WTC11 (cell line): ENCODE measurements at regions not wholly inside any gene's neighbourhood (a gene's known extent, or its start where the extent isn't known, plus 50 kb on each side); places are given as distances from the start of the nearest gene placed in this dataset.

Experiments used
- ATAC-seq: fragments of 200-7000 bp; cut with Tn5 transposase; 2 replicates; pipeline ENCODE4 v1.10.0; 2021; ENCODE audit warnings: mild to moderate bottlenecking, moderate library complexity
- CTCF ChIA-PET: fragments of 300-600 bp; sonication (Branson Sonifier 250); formaldehyde crosslinking; loops from one replicate; lab custom pipeline; 2021; ENCODE audit warnings: antibody characterized with exemption; lab: Charles Lee
- POLR2A ChIA-PET: fragments of 350-600 bp; sonication (Branson Sonifier 250); formaldehyde crosslinking; loops from one replicate; lab custom pipeline; 2021; ENCODE audit warnings: antibody characterized with exemption; lab: Charles Lee
- DNase-seq: peaks from one replicate; pipeline ENCODE4 v3.0.0; 2021; ENCODE audit warnings: low spot score
- H3K27ac Mint-ChIP-seq: 2 replicates; pipeline ENCODE4 v1.8.0; 2021; ENCODE audit warnings: mixed read lengths
- H3K27me3 Mint-ChIP-seq: 2 replicates; pipeline ENCODE4 v1.8.0; 2021; ENCODE audit warnings: low read depth, mild to moderate bottlenecking, moderate library complexity, mixed read lengths
- H3K36me3 Mint-ChIP-seq: 2 replicates; pipeline ENCODE4 v1.8.0; 2021; ENCODE audit warnings: mixed read lengths
- H3K4me1 Mint-ChIP-seq: 2 replicates; pipeline ENCODE4 v1.8.0; 2022; ENCODE audit warnings: mixed read lengths
- H3K4me3 Mint-ChIP-seq: 2 replicates; pipeline ENCODE4 v1.8.0; 2021; ENCODE audit warnings: mild to moderate bottlenecking, moderate library complexity, mixed read lengths
- H3K9me3 Mint-ChIP-seq: 2 replicates; pipeline ENCODE4 v1.8.0; 2021; ENCODE audit warnings: mixed read lengths
- CREM ChIP-seq: sonication (generic); formaldehyde crosslinking; IDR thresholded peaks from 2 replicates; pipeline ENCODE4 v1.8.1; 2022; ENCODE audit warnings: mild to moderate bottlenecking, missing genetic modification reagents, moderate library complexity
- ETV6 ChIP-seq: sonication (generic); formaldehyde crosslinking; IDR thresholded peaks from 2 replicates; pipeline ENCODE4 v1.8.1; 2022; ENCODE audit warnings: mild to moderate bottlenecking, missing genetic modification reagents
- KAT7 ChIP-seq: sonication (generic); formaldehyde crosslinking; IDR thresholded peaks from 2 replicates; pipeline ENCODE4 v1.8.1; 2023; ENCODE audit warnings: missing genetic modification reagents, mild to moderate bottlenecking, borderline replicate concordance
- NR3C1 ChIP-seq: sonication (generic); formaldehyde crosslinking; conservative IDR thresholded peaks from 2 replicates; pipeline ENCODE4 v1.8.1; 2023; ENCODE audit warnings: low read depth, mild to moderate bottlenecking, missing genetic modification reagents
- SOX15 ChIP-seq: fragments of 250-450 bp; sonication (Bioruptor Pico); IDR thresholded peaks from 2 replicates; pipeline ENCODE4 v1.9.0; 2021; ENCODE audit warnings: mild to moderate bottlenecking
- TEAD4 ChIP-seq: sonication (generic); formaldehyde crosslinking; IDR thresholded peaks from 2 replicates; pipeline ENCODE4 v1.8.0; 2022; ENCODE audit warnings: mild to moderate bottlenecking, missing genetic modification reagents
- ZNF396 ChIP-seq: fragments of 250-450 bp; sonication (Bioruptor Pico); IDR thresholded peaks from 2 replicates; pipeline ENCODE4 v1.8.0; 2021; ENCODE audit warnings: mild to moderate bottlenecking, moderate library complexity, borderline replicate concordance
- ZNF416 ChIP-seq: fragments of 250-450 bp; sonication (Bioruptor Pico); IDR thresholded peaks from 2 replicates; pipeline ENCODE4 v1.9.0; 2021; ENCODE audit warnings: mild to moderate bottlenecking, inconsistent platforms
- ZNF671 ChIP-seq: fragments of 250-450 bp; sonication (Bioruptor Pico); IDR thresholded peaks from 2 replicates; pipeline ENCODE4 v1.8.0; 2021; ENCODE audit warnings: mild to moderate bottlenecking
- TF ChIP-seq, protein P1 (sequence below): sonication (generic); formaldehyde crosslinking; conservative IDR thresholded peaks from 2 replicates; pipeline ENCODE4 v1.8.1; 2023; ENCODE audit warnings: mild to moderate bottlenecking, low read depth, missing genetic modification reagents, moderate library complexity
- TF ChIP-seq, protein P2 (sequence below): sonication (generic); formaldehyde crosslinking; IDR thresholded peaks from 2 replicates; pipeline ENCODE4 v1.8.0; 2023; ENCODE audit warnings: missing genetic modification reagents, mild to moderate bottlenecking, borderline replicate concordance
- TF ChIP-seq, protein P3 (sequence below): sonication (generic); formaldehyde crosslinking; IDR thresholded peaks from 2 replicates; pipeline ENCODE4 v1.8.1; 2023; ENCODE audit warnings: mild to moderate bottlenecking, missing genetic modification reagents, moderate library complexity
- TF ChIP-seq, protein P4 (sequence below): sonication (generic); formaldehyde crosslinking; IDR thresholded peaks from 2 replicates; pipeline ENCODE4 v1.8.1; 2022; ENCODE audit warnings: mild to moderate bottlenecking, missing genetic modification reagents, moderate library complexity, borderline replicate concordance
- TF ChIP-seq, protein P5 (sequence below): fragments of 250-450 bp; sonication (Bioruptor Pico); IDR thresholded peaks from 2 replicates; pipeline ENCODE4 v1.9.0; 2021; ENCODE audit warnings: mild to moderate bottlenecking, borderline replicate concordance
- TF ChIP-seq, protein P6 (sequence below): sonication (generic); formaldehyde crosslinking; IDR thresholded peaks from 2 replicates; pipeline ENCODE4 v1.8.0; 2022; ENCODE audit warnings: mild to moderate bottlenecking, missing genetic modification reagents
- TF ChIP-seq, protein P7 (sequence below): sonication (generic); formaldehyde crosslinking; IDR thresholded peaks from 2 replicates; pipeline ENCODE4 v1.8.1; 2023; ENCODE audit warnings: mild to moderate bottlenecking, missing genetic modification reagents, moderate library complexity
- TF ChIP-seq, protein P8 (sequence below): sonication (generic); formaldehyde crosslinking; IDR thresholded peaks from 2 replicates; pipeline ENCODE4 v1.8.0; 2022; ENCODE audit warnings: mild to moderate bottlenecking, missing genetic modification reagents

DNA sequence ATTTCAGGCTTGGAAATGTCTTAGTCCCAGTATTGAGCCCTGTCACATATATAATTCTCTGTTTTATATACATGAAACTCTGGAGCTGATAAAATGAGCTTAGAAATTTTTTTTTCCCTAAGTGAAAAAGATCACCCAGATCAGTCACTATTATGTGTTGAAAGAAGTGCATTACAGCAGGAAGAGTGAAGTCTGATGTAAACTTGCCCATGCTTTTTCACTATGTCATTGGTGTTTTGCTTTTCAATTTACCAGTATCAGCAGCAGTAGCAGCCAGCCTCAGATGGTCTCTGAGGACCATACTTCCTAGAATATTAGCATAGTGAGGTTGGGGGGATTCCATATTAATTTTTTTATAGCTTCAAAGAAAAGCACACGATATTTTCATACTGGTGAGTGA is 255.6 kb upstream of the KCNH8 start:
- no peaks in the 10 kb centered on the region for H3K36me3 Mint-ChIP-seq
- no peak overlapping the region for H3K27ac Mint-ChIP-seq
- ChIA-PET POLR2A (interaction anchor here (0.6 kb wide), 1 partner anchor 939 kb away, joined by 5 read pairs; no protein-coding TSS in a partner anchor), CTCF (no interaction called here)
- no peaks in the 10 kb centered on the region for H3K9me3 Mint-ChIP-seq
- no peak for DNase-seq
- ATAC-seq, result no peak
- peaks cover 5% of the 10 kb centered on the region for H3K4me1 Mint-ChIP-seq
- no peaks in the 10 kb centered on the region for H3K27me3 Mint-ChIP-seq
- TF ChIP-seq ZNF396 (CRISPR knock-in tag), result no peak
- H3K4me3 Mint-ChIP-seq, result no peak overlapping the region

DNA sequence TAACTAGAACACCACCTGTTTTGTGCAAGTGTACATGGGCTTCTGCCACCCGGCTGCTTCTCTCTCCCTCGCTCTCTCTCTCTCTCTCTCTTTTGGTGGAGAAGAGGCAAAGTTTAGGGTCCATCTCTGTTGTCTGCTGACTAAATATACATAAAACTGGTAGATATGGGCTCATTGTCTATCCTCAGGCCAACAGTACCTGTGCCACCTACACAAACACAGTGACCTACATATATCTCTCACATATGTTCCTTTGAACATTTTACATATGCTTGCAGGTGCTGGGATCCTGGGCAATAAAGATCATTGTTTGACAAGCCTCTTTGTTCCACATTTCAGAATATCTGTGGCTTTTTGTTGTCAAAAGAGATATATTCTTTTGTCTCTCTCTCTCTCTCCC is 256.3 kb upstream of the KCNH8 start:
- DNase-seq (no peak), ATAC-seq (no peak)
- TF ChIP-seq ZNF671 (CRISPR knock-in tag) (no peak), TEAD4 (CRISPR knock-in tag) (no peak), NR3C1 (no peak), SOX15 (CRISPR knock-in tag) (no peak), KAT7 (CRISPR knock-in tag) (no peak), CREM (CRISPR knock-in tag) (no peak), ETV6 (CRISPR knock-in tag) (no peak), ZNF416 (CRISPR knock-in tag) (no peak)
- TF ChIP-seq, protein P1, sequence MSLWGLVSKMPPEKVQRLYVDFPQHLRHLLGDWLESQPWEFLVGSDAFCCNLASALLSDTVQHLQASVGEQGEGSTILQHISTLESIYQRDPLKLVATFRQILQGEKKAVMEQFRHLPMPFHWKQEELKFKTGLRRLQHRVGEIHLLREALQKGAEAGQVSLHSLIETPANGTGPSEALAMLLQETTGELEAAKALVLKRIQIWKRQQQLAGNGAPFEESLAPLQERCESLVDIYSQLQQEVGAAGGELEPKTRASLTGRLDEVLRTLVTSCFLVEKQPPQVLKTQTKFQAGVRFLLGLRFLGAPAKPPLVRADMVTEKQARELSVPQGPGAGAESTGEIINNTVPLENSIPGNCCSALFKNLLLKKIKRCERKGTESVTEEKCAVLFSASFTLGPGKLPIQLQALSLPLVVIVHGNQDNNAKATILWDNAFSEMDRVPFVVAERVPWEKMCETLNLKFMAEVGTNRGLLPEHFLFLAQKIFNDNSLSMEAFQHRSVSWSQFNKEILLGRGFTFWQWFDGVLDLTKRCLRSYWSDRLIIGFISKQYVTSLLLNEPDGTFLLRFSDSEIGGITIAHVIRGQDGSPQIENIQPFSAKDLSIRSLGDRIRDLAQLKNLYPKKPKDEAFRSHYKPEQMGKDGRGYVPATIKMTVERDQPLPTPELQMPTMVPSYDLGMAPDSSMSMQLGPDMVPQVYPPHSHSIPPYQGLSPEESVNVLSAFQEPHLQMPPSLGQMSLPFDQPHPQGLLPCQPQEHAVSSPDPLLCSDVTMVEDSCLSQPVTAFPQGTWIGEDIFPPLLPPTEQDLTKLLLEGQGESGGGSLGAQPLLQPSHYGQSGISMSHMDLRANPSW (CRISPR knock-in tag), result no peak
- TF ChIP-seq, protein P2, sequence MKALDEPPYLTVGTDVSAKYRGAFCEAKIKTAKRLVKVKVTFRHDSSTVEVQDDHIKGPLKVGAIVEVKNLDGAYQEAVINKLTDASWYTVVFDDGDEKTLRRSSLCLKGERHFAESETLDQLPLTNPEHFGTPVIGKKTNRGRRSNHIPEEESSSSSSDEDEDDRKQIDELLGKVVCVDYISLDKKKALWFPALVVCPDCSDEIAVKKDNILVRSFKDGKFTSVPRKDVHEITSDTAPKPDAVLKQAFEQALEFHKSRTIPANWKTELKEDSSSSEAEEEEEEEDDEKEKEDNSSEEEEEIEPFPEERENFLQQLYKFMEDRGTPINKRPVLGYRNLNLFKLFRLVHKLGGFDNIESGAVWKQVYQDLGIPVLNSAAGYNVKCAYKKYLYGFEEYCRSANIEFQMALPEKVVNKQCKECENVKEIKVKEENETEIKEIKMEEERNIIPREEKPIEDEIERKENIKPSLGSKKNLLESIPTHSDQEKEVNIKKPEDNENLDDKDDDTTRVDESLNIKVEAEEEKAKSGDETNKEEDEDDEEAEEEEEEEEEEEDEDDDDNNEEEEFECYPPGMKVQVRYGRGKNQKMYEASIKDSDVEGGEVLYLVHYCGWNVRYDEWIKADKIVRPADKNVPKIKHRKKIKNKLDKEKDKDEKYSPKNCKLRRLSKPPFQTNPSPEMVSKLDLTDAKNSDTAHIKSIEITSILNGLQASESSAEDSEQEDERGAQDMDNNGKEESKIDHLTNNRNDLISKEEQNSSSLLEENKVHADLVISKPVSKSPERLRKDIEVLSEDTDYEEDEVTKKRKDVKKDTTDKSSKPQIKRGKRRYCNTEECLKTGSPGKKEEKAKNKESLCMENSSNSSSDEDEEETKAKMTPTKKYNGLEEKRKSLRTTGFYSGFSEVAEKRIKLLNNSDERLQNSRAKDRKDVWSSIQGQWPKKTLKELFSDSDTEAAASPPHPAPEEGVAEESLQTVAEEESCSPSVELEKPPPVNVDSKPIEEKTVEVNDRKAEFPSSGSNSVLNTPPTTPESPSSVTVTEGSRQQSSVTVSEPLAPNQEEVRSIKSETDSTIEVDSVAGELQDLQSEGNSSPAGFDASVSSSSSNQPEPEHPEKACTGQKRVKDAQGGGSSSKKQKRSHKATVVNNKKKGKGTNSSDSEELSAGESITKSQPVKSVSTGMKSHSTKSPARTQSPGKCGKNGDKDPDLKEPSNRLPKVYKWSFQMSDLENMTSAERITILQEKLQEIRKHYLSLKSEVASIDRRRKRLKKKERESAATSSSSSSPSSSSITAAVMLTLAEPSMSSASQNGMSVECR (CRISPR knock-in tag), result no peak
- TF ChIP-seq, protein P3, sequence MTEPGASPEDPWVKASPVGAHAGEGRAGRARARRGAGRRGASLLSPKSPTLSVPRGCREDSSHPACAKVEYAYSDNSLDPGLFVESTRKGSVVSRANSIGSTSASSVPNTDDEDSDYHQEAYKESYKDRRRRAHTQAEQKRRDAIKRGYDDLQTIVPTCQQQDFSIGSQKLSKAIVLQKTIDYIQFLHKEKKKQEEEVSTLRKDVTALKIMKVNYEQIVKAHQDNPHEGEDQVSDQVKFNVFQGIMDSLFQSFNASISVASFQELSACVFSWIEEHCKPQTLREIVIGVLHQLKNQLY, result no peak
- TF ChIP-seq, protein P4, sequence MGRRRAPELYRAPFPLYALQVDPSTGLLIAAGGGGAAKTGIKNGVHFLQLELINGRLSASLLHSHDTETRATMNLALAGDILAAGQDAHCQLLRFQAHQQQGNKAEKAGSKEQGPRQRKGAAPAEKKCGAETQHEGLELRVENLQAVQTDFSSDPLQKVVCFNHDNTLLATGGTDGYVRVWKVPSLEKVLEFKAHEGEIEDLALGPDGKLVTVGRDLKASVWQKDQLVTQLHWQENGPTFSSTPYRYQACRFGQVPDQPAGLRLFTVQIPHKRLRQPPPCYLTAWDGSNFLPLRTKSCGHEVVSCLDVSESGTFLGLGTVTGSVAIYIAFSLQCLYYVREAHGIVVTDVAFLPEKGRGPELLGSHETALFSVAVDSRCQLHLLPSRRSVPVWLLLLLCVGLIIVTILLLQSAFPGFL, result no peak
- TF ChIP-seq, protein P5, sequence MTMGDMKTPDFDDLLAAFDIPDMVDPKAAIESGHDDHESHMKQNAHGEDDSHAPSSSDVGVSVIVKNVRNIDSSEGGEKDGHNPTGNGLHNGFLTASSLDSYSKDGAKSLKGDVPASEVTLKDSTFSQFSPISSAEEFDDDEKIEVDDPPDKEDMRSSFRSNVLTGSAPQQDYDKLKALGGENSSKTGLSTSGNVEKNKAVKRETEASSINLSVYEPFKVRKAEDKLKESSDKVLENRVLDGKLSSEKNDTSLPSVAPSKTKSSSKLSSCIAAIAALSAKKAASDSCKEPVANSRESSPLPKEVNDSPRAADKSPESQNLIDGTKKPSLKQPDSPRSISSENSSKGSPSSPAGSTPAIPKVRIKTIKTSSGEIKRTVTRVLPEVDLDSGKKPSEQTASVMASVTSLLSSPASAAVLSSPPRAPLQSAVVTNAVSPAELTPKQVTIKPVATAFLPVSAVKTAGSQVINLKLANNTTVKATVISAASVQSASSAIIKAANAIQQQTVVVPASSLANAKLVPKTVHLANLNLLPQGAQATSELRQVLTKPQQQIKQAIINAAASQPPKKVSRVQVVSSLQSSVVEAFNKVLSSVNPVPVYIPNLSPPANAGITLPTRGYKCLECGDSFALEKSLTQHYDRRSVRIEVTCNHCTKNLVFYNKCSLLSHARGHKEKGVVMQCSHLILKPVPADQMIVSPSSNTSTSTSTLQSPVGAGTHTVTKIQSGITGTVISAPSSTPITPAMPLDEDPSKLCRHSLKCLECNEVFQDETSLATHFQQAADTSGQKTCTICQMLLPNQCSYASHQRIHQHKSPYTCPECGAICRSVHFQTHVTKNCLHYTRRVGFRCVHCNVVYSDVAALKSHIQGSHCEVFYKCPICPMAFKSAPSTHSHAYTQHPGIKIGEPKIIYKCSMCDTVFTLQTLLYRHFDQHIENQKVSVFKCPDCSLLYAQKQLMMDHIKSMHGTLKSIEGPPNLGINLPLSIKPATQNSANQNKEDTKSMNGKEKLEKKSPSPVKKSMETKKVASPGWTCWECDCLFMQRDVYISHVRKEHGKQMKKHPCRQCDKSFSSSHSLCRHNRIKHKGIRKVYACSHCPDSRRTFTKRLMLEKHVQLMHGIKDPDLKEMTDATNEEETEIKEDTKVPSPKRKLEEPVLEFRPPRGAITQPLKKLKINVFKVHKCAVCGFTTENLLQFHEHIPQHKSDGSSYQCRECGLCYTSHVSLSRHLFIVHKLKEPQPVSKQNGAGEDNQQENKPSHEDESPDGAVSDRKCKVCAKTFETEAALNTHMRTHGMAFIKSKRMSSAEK, result no peak
- TF ChIP-seq, protein P6, sequence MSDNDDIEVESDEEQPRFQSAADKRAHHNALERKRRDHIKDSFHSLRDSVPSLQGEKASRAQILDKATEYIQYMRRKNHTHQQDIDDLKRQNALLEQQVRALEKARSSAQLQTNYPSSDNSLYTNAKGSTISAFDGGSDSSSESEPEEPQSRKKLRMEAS (CRISPR knock-in tag), result no peak
- TF ChIP-seq, protein P7, sequence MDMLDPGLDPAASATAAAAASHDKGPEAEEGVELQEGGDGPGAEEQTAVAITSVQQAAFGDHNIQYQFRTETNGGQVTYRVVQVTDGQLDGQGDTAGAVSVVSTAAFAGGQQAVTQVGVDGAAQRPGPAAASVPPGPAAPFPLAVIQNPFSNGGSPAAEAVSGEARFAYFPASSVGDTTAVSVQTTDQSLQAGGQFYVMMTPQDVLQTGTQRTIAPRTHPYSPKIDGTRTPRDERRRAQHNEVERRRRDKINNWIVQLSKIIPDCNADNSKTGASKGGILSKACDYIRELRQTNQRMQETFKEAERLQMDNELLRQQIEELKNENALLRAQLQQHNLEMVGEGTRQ (CRISPR knock-in tag), result no peak
- TF ChIP-seq, protein P8, sequence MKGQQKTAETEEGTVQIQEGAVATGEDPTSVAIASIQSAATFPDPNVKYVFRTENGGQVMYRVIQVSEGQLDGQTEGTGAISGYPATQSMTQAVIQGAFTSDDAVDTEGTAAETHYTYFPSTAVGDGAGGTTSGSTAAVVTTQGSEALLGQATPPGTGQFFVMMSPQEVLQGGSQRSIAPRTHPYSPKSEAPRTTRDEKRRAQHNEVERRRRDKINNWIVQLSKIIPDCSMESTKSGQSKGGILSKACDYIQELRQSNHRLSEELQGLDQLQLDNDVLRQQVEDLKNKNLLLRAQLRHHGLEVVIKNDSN (CRISPR knock-in tag), result no peak
- CTCF ChIA-PET, result no interaction called here
- H3K27ac Mint-ChIP-seq, result no peak overlapping the region
- no peaks in the 10 kb centered on the region for H3K9me3 Mint-ChIP-seq
- POLR2A ChIA-PET, result no interaction called here
- peaks cover 9% of the 10 kb centered on the region for H3K4me1 Mint-ChIP-seq
- no peak overlapping the region for H3K4me3 Mint-ChIP-seq
- H3K36me3 Mint-ChIP-seq, result no peaks in the 10 kb centered on the region
- H3K27me3 Mint-ChIP-seq, result no peaks in the 10 kb centered on the region
